Kidney tubule cell (primary cell): ENCODE measurements at regions not wholly inside any gene's neighbourhood (a gene's known extent, or its start where the extent isn't known, plus 50 kb on each side); places are given as distances from the start of the nearest gene placed in this dataset.

Source experiments
- DNase-seq: peaks from one replicate; pipeline ENCODE4 v3.0.0-alpha.2; 2018; ENCODE audit warnings: low spot score

- DNase-seq, result no peak
Measured at GRCh38 chr2:181348107-181348837, 108.9 kb upstream of the ITGA4 start.

GRCh38 chr2:181352158-181352557 lies 105.0 kb upstream of the ITGA4 start:
- no peak for DNase-seq

GRCh38 chr2:181354626-181355025 lies 102.6 kb upstream of the ITGA4 start:
- DNase-seq, result peak; percentile 62

GRCh38 chr2:181356526-181357130 lies 100.6 kb upstream of the ITGA4 start:
- DNase-seq, result no peak

GRCh38 chr2:181357979-181358378 lies 99.2 kb upstream of the ITGA4 start:
- DNase-seq, result no peak

GRCh38 chr2:181362561-181362960 lies 94.6 kb upstream of the ITGA4 start:
- no peak for DNase-seq

GRCh38 chr2:181363164-181363563 lies 94.0 kb upstream of the ITGA4 start:
- no peak for DNase-seq

GRCh38 chr2:181364492-181365170 lies 92.6 kb upstream of the ITGA4 start:
- no peak for DNase-seq

- DNase-seq, result no peak
Measured at GRCh38 chr2:181366675-181367175, 90.5 kb upstream of the ITGA4 start.

- no peak for DNase-seq
Measured at GRCh38 chr2:181367411-181367810, 89.8 kb upstream of the ITGA4 start.

- no peak for DNase-seq
Measured at GRCh38 chr2:181367906-181368435, 89.2 kb upstream of the ITGA4 start.

GRCh38 chr2:181370126-181370525 lies 87.1 kb upstream of the ITGA4 start:
- DNase-seq, result no peak

GRCh38 chr2:181371195-181371594 lies 86.0 kb upstream of the ITGA4 start:
- DNase-seq, result no peak

- peak; percentile 33 for DNase-seq
Measured at GRCh38 chr2:181371782-181372645, 85.2 kb upstream of the ITGA4 start.

GRCh38 chr2:181372646-181373040 lies 84.5 kb upstream of the ITGA4 start:
- DNase-seq, result no peak

GRCh38 chr2:181374781-181375675 lies 82.2 kb upstream of the ITGA4 start:
- DNase-seq, result no peak

- DNase-seq, result no peak
Measured at GRCh38 chr2:181376442-181376841, 80.7 kb upstream of the ITGA4 start.

GRCh38 chr2:181376999-181377398 lies 80.2 kb upstream of the ITGA4 start:
- DNase-seq, result no peak

GRCh38 chr2:181378491-181378890 lies 78.7 kb upstream of the ITGA4 start:
- no peak for DNase-seq

- no peak for DNase-seq
Measured at GRCh38 chr2:181380581-181380980, 76.6 kb upstream of the ITGA4 start.

GRCh38 chr2:181384923-181385322 lies 72.3 kb upstream of the ITGA4 start:
- DNase-seq, result no peak
